ENCODE measurements at regions not wholly inside any gene's neighbourhood (a gene's known extent, or its start where the extent isn't known, plus 50 kb on each side); places are given as distances from the start of the nearest gene placed in this dataset.

DNA sequence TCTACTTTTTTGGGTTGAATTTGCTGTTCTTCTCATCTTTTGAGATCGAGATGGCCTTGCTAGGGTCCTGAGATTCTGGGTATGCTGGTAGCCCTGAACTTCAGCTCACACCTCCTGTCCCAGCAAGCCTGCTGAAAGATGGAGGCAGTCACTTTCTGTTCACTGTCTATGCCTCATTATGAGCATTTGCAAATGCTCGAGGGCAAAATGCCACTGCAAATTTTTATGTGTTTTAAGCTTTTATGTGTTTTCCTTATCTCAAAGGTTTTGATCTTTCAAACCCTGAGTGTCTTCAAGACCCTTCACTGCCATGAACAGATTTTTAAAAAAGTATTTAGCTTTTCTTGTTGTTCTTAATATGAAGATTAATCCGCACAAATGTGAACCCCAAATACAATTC, 766.7 kb upstream of the HS6ST1 start:
- Histone ChIP-seq H3K36me3 (replicated peaks) (no peaks in the 10 kb centered on the region), H3K27me3 (replicated peaks) (no peaks in the 10 kb centered on the region), H3K27ac (no peak overlapping the region), H3K4me3 (ENCODE audit: low read depth, low read length) (no peak overlapping the region)
- DNase-seq = no peak
- in situ Hi-C loops (cut with HindIII; ENCODE audit: low pct_ligation_motif_present, low sequenced_read_pairs) = no loop called here
- TF ChIP-seq, protein P1, sequence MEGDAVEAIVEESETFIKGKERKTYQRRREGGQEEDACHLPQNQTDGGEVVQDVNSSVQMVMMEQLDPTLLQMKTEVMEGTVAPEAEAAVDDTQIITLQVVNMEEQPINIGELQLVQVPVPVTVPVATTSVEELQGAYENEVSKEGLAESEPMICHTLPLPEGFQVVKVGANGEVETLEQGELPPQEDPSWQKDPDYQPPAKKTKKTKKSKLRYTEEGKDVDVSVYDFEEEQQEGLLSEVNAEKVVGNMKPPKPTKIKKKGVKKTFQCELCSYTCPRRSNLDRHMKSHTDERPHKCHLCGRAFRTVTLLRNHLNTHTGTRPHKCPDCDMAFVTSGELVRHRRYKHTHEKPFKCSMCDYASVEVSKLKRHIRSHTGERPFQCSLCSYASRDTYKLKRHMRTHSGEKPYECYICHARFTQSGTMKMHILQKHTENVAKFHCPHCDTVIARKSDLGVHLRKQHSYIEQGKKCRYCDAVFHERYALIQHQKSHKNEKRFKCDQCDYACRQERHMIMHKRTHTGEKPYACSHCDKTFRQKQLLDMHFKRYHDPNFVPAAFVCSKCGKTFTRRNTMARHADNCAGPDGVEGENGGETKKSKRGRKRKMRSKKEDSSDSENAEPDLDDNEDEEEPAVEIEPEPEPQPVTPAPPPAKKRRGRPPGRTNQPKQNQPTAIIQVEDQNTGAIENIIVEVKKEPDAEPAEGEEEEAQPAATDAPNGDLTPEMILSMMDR (IDR thresholded peaks at IDR 0.05; ENCODE audit: low read depth, low read length, missing control alignments) = no peak

DNA sequence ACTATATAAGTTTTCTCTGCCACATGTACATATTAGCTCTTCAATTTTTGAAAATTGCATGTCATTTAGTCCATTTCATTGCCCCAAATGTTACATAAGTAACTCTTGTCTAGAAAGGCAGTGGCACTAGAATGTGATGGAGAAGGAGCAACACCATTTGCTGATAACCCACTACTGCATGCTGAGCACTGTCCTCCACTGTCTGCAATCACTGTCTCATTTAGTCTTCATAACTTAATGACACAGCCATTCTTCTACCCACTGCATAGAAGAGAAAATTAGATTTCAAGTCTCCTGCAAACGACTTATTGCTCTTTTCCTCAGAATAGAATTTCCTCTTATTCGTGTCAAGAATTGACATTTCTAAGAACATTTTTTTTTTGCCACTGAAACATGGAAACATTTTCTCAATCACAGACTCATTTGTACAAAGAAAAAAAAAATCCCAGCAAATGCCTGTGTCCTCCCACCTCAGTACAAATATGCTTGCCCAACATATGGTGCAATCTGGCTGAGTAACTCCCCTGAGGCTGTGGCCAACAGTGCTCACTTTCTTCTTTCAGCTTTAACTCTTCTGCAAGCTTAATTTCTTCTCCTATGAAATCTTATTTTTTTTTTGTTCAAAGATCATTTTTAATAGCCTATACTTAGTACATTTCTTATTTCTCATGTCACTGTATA, 768.6 kb upstream of the HS6ST1 start:
- Histone ChIP-seq H3K27ac (no peak overlapping the region), H3K36me3 (replicated peaks) (no peaks in the 10 kb centered on the region), H3K4me3 (ENCODE audit: low read depth, low read length) (no peak overlapping the region), H3K27me3 (replicated peaks) (no peaks in the 10 kb centered on the region)
- TF ChIP-seq, protein P1 (IDR thresholded peaks at IDR 0.05; ENCODE audit: low read depth, low read length, missing control alignments) = no peak
- DNase-seq = no peak
- in situ Hi-C loops (cut with HindIII; ENCODE audit: low pct_ligation_motif_present, low sequenced_read_pairs) = no loop called here

DNA sequence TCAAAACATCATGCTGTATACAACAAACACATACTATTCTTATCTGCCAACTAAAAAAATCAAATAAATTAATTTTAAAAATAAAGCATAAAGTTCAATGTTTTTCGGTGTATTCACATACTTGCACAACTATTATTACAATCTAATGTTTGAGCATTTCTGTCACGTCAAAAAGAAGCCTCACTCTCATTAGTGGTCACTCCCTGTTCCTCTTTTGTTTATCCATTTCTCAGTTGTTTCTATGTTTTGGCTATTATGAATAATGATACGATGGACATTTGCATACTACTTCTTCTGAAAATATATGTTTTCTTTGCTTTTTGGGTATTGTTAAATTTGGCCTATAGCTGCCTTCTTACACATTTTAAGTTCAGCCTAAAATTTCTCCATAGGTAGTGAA, 773.0 kb upstream of the HS6ST1 start:
- no peaks in the 10 kb centered on the region for H3K36me3 ChIP-seq (replicated peaks)
- TF ChIP-seq, protein P1 (IDR thresholded peaks at IDR 0.05; ENCODE audit: low read depth, low read length, missing control alignments) = no peak
- H3K27me3 ChIP-seq (replicated peaks) = no peaks in the 10 kb centered on the region
- in situ Hi-C loops (cut with HindIII; ENCODE audit: low pct_ligation_motif_present, low sequenced_read_pairs) = no loop called here
- H3K4me3 ChIP-seq (ENCODE audit: low read depth, low read length) = no peak overlapping the region
- DNase-seq = no peak
- no peak overlapping the region for H3K27ac ChIP-seq

DNA sequence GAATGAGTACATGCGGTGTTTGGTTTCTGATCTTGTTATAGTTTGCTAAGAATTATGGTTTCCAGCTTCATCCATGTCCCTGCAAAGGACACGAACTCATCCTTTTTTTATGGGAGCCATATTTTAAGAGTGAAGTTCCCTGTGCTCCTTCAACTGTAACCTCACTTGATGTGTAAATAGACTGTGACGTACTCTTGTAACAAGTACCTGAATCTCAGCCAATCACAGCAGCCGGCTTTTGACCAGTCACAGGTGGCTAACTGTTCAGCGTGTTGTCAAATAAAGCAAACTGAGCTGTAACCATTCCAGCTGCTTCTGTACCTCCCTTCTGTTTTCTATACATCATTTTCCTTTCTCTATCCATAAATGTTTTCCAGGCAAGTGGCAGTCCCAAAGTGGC, 774.3 kb upstream of the HS6ST1 start:
- no peak overlapping the region for H3K27ac ChIP-seq
- in situ Hi-C loops (cut with HindIII; ENCODE audit: low pct_ligation_motif_present, low sequenced_read_pairs) = no loop called here
- no peak overlapping the region for H3K4me3 ChIP-seq (ENCODE audit: low read depth, low read length)
- no peaks in the 10 kb centered on the region for H3K27me3 ChIP-seq (replicated peaks)
- no peaks in the 10 kb centered on the region for H3K36me3 ChIP-seq (replicated peaks)
- no peak for DNase-seq
- TF ChIP-seq, protein P1 (IDR thresholded peaks at IDR 0.05; ENCODE audit: low read depth, low read length, missing control alignments) = no peak

DNA sequence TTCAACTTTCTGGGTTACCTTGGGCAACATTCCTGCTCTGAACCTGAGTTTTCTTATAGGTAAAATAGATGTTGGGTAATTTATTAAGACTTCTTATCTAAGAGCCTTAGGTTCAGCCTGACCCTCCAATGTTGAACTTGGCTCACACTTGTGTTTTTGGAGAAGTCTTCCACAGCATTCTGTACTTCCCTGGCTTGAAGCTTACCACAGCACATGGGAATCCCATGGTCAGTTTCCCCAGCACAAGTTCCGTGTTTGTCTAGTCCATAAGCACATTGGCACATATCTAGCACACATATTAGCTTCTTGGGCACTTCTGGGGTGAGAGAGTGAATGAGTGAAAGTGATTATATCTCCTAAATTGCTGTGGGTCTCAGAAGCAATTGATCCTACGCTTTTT, 782.5 kb upstream of the HS6ST1 start:
- Histone ChIP-seq H3K36me3 (replicated peaks) (no peaks in the 10 kb centered on the region), H3K27ac (no peak overlapping the region), H3K4me3 (ENCODE audit: low read depth, low read length) (no peak overlapping the region), H3K27me3 (replicated peaks) (no peaks in the 10 kb centered on the region)
- in situ Hi-C loops (cut with HindIII; ENCODE audit: low pct_ligation_motif_present, low sequenced_read_pairs) = no loop called here
- no peak for DNase-seq
- TF ChIP-seq, protein P1 (IDR thresholded peaks at IDR 0.05; ENCODE audit: low read depth, low read length, missing control alignments) = no peak

Data from brain microvascular endothelial cell (primary cell).